Activated CD4-positive, alpha-beta T cell treated with anti-CD3 and anti-CD28 coated beads, Interleukin-10, Interleukin-2, amounts not matched to agents 100 ng/mL and 50 ng/mL, durations not matched to agents 16 hours and 8 hours (primary cell): ENCODE measurements at regions not wholly inside any gene's neighbourhood (a gene's known extent, or its start where the extent isn't known, plus 50 kb on each side); places are given as distances from the start of the nearest gene placed in this dataset.

Experiments
- DNase-seq: peaks from one replicate; pipeline ENCODE4 v3.0.0-alpha.2; 2020

DNA sequence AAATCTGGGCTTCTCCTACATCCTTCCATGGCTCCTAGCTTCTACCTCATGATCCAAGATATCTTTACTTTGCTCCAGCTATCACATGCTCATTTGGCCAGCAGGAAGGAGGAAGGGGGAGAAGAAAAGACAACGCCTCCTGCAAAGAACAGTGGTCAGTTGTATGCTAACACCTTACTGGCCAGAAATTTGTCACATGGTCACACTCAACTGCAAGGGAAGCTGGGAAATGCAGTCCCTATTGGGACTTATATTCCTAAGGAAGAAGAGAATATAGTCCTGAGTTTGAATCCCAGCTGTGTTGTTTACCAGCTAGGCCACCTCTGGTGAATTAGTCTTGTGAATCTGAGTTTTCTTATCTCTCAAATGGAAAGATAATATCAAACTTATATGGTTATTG, 272.0 kb downstream of the BLID start:
- no peak for DNase-seq

DNA sequence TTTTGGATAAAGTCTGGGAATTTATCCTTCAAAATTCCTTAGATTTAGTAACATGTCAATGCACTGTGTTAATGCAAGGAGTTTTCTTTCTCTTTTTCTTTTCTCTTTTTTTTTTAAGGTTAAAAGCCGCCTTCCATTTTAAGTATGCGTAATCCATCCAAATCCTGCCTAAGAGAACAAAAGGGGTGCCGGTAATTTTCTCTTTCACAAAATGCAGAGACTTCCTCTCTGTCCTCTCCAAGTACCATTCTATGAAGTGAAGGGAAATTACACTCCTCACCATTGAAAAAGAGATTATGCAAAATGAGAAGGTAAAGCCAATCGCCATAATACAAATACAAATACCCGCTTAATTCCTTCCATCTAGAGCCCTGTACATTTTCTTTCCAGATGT, 273.8 kb downstream of the BLID start:
- no peak for DNase-seq

DNA sequence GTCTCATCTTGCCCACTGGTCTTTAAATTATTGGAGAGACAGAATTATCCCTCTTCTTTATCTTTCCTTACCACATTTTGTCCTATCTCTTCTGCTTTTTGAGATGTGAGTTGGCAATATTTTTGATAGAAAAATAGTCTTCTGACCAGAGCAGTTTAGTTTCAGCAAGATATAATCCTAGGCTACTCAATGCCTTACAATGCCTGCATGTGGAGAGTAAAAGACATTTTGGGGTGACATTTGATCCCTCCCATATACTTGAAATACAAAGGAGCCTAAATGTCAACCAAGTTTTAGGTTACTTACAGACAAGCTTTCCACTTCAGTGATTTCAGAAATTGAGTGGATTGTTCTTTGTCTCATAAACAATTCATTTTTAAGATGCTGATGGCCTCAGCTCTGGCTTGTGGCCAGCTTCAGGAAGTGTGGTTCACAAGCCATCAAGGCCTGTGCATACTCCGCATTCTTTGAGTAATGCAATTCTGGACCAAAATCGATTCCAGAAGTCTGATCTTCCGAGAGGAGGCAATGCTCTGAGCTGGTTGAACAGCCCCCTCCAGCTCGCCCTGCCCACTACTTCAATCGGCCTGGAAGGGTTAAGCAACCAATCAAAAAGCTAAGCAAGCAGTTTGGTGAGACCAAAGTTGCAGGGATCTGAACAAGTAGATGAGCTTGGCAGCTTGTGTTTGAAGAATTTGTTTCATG, 274.4 kb downstream of the BLID start:
- DNase-seq: no peak

DNA sequence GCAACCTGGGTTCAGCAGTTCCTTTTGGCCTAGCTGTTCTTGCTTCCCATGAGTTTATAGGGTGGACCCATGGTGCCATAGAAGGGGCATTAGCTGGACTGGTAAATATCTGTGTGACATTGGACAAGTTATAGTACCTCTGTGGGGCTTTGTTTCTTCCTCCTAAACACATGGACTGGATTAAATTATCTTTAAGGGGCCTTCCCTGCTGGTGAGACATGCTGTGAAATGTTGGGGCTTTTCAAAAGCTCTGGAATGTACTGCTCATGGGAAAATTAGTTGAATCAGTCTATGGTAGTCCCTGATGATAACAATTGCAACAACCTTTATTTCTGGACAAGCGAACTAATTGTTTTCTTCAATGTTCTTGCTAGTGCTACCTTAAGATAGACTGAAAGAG, 276.2 kb downstream of the BLID start:
- DNase-seq: no peak

DNA sequence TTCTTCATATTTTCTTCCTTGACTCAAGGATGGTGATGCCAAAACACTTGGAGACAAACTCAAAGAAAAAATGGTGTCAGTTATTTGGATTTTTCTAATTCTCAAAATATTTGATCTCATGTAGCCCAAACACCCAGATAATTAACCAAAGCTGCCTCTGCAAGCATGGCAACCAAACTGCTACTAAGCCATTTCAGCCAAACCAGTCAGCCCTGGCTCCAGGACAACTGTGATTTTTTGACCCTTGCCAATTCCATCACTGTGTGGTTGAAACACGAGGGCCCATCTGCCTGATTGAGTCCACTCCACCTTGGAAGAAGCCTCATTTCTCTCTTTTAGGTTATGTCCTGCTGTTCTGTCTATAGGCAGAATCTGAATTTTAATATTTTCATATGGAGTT, 277.4 kb downstream of the BLID start:
- DNase-seq: no peak

DNA sequence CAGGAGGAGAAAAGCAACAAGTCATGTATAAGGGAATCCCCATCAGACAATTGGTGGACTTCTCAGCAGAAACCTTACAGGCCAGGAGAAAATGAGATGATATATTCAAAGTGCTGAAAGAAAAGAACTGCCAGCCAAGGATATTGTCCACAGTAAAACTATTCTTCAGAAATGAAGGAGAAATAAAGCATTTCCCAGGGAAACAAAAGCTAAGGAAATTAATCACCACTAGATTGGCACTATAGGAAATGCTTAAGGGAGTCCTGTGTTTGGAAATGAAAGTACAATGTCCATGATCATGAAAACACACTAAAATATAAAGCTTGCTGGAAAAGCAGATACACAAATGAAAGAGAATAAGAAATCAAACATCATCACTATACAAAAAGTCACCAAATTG, 282.0 kb downstream of the BLID start:
- DNase-seq: no peak

DNA sequence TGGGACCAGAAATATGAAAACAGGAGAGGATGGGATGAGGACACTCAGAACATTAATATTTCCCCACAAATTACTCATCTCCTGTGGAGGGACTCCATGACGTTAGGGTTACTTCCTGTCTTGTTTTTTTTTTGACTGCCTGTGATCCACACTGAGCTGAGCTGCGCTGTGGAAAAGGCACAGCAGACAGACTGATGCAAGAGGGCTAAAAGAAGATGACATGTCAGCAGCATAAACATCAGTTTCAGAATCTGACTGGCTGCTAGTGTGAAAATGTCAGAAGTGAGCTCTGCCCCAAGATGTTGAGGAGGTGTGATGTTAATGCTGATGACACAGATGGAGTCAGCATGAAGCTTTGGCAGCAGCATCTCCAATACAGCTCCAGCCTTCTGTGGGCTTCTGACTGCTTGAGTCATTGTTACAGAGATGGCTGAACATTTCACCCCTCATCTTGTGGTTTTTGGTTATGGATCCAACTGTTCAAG, 286.8 kb downstream of the BLID start:
- DNase-seq: peak; percentile 2

DNA sequence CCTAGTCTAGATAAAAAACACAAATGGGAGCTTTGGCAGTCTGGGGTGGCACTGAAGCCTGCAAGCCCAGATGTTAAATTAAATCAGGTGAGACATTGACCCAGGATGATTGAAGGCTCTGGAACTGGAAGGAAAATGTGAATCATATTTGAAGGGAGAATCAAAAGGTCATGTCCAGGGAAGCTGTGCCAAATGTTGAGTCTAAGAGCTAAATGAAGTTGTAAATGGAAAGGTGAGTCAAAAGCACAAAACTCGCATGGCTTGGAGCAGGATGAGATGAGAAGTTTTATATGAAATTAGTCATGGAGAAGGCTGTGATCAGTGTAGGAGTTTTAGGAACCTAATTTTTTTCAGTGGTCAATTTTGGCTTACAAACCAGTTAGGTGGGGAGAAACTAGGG, 301.1 kb downstream of the BLID start:
- DNase-seq: no peak

DNA sequence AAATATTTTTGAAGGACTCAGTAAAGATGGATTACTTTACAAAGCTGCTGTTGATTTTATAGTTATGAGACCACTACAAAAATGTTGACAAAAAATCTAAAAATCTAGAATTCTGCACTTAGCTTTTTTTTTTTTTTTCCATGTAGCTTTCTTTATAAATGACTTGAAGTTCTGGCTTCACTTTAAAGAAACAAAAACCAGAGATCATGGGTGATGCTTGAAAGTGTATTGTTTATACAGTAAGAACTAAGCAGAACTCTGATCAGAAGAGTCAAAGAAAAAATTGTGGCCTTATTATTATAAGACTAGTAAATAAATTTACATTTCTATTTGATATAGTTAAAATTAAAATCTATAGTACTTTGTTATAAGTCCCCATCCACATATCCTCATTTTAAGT, 301.7 kb downstream of the BLID start:
- DNase-seq: no peak

DNA sequence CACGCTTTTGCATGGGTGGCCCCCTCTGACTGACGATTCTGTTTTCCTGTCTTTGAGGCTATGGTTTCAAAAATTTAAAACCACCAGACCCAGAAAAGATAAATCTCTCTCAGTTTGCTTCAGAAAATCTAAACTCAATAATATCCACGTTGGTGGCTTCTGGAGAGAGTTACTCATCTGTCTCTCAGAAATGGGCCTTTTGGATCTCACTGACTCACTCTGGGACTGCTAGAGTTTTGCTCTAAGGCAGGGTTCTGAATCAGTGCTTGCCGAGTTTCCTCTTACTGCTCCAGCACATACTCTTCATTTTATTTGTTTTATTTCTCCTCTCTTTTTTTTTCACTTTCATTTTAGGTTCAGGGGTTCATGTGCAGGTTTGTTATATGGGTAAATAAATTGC, 305.7 kb downstream of the BLID start:
- no peak for DNase-seq

DNA sequence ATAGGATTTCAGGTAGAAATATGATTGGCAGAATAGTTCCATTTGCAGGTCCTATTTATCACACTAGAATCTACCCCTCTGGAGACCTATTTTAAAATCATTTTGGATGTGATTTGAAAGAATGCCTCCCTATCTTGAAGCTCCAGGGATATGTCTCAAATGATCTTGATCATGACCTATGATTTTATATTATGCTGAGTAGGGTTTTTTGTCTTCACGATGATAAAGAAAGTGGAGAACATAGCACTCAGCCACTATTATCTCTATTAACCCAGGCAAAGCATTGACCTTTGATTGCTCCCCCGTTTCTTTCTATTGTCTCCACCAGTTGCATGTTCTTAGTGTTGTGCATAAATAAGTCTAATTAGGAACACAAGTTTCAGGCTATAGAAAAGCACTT, 307.9 kb downstream of the BLID start:
- DNase-seq: no peak

DNA sequence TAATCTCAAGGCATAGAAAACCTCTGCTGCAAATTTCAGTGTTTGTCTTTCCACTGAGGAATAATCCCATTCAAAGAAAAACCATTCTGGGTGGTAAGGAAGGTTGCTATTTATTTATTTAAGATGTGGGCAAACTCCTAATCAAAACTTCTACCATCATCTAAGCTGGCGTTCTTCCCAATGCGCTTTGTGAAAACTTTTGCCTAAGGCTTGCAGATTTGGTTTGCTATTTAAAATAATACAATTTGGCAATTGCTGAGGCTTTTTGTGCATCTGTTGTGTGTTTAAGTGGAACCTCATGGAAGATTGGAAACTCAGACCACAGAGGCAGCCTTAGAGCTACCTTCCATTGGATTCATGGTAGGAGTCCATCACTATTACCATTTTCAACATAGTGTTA, 309.0 kb downstream of the BLID start:
- no peak for DNase-seq

DNA sequence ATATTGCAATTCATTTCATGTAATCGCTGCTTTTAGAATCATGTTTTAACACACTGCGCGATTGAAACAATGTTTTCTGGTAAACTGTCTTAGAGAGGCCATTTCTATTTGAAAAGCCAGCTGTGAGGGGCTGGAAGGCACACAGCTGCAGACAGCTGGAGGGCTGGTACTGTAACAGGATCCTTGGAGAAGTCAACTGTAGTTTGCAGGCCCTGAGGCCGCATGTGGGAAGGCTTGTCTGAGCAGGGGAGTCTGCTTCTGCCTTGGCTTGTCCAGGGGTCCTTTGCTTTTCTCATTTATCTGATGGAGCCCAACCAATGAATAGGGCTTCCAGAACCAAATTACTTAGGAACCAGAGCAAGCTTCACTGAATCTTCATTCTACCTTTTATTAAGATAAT, 313.5 kb downstream of the BLID start:
- DNase-seq: no peak

DNA sequence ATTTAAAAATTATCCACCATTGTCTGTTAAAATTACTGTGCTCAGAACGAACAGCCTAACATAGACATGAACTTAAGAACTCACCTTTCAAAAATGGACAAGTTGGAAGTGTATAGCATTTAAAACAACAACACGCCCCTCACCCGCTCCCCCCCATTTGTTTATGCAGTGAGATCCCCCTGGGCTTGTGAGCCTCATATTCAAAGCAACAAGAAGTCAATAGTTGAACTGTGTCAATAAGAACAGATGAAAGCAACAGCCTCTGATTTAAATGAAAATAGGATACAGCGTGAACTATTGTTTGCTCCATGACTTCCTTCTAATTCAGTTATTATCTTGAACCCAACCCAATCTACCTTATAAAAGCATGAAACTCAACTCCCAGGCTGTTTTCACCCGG, 314.2 kb downstream of the BLID start:
- no peak for DNase-seq

DNA sequence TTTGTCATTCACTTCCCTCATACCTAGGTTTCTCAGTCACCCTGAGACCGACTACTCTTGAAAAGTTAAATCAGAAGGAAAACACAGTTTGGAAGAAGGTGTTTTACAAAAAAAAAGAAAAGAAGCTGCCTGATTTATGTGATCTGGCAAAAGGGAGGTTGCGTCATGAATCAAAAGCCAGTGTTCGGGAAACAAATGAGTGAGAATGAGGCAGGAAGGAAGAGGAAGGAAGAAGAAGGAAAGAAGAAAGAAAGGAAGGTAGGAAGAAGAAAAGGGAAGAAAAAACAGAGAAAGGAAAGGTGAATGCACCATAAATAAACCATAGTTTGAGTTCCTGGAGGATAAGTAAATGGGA, 314.6 kb downstream of the BLID start:
- DNase-seq: no peak

DNA sequence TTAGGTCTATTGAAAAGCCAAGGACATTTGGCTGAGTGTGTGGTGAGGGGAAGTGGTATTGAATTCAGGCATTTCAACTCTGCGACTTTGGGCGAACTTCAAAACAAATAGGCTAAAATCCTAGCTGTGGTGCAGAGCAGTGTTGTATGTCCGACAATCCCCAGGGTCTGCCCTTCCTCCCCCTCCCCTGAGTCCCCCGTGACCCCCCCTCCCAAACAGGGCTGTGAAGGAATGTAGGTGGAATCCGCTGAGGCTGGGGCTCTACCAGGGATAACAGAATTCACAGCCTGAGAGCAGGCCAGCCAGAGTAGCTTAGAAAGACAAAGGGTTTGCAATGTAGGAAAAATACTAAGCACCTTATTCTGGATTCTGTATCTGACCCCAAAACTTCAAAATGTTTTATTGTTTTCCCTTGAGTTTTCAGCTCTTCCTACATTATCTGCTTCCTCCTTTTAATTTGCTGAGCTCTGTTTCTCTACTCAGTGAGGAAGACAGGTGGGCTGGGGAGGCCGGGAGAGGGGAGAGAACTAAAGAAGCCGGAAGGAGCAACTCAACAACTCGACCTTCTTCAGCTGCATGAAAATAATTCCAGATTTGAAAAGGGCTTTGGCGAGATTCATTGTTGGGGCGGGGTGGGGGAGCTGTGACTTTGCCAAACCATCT, 315.2 kb downstream of the BLID start:
- DNase-seq: no peak

DNA sequence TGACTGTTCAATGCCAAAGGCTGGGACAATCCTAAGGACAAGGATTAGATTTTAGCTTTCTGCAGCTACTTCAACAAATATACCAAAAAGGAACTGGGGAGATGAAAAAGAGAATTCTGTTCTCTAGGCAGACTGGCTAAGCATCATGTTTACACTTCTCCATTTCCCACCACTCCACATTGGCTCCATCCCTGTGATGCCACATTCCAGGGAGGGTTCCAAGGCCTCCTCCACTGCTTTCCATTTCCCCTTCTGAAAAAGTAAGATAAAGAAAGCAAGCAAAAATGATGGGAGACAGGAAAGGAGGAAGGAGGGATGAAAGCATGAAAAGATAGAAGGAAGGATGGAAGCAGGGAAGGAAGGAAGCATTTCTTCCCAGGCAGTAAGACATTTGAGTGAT, 315.8 kb downstream of the BLID start:
- no peak for DNase-seq

DNA sequence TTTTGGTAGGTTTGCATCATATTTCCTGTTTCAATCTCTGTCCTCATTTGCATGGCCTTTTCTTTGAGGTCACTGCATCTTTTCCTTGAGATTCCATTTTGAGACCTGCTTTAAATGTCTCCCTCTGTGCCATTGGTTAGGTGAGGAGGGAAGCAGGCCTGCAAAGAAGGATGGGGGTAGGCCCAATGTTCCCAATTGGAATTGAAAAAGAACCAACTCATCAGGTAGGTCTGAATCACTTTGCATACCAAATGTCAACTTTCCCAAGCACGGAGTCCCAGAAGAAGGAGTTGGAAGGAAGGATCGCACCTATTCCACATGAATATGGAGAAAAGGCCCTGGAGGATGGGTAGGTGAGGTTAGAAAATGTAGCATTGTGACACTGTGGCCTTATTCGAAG, 318.5 kb downstream of the BLID start:
- no peak for DNase-seq

DNA sequence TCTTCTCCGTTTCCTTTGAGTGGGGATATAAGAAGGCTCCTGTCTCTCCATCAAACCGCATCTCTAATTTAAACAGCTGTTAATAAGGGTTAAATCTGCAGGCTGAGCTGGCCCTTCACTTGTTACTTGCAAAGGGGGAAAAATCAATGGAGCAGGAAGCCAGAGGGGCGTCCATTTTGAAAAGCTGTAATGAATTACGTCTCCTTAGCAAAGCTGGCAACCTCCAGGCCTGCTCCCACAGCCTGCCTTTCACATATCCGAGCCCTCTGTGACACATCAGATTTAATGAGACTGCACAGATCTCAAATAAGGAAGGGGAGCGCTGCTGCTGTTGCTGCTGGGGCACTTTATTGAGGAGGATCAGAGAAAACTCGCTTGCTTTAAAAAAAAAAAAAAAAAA, 320.8 kb downstream of the BLID start:
- no peak for DNase-seq

DNA sequence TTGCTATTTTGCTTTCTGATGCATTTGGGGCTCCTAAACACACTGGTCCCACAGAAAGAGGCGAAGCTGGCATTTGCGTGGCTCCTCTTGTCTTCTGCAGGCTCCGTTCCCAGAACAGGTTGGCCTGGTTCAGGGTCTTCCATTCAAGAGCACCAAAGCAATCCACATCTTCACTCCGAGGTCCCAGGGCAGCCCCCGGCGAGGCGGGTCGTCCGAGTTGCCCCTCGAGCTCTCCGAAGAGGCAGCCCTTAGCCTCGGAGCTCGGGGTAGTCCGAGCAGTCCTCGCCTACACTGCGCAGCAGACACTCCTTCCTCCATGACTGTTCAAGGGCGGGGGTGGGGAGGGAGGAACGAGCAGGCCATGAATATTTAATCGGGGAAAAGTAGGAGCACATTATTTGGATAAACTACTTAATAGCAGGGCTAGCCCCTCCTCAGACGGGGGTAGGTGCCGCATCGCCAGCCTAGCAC, 321.3 kb downstream of the BLID start:
- DNase-seq: no peak

DNA sequence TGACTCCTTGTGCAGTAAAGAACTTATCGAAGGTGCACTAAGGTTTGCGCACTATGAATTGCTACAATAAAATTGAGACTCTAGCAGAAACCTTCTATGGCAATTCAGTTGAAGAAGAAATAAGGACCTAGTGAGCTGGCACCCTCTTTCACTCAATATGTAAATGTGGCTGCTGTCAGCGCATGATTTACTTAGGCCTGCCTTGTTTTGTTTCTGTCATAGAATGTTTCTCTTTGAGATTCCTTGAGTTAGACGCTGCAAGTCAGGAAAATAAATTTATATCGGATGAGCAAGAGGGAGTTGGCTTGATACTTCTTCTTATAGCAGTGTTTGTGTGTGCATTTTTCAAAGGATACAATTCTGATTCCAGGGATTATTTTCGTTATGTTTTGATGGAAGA, 322.1 kb downstream of the BLID start:
- no peak for DNase-seq

DNA sequence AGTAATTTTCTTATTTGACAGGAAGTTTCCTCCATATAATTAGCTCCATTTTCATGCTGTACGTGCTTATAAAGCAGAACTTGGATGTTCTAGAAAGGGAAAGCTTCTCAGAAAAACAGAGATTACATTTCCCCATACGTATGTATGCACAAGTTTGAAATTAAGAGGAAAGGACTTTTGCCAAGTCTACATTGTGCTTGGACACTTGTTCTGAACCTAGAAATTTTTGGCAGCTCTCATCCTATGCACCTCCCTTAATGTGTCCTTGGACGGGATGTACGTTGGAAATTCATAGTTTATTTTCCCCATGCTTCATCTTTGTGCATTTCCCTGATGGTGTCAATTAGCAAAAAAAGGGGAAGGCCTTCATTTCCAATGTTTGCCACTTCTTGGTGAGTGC, 322.7 kb downstream of the BLID start:
- DNase-seq: no peak

DNA sequence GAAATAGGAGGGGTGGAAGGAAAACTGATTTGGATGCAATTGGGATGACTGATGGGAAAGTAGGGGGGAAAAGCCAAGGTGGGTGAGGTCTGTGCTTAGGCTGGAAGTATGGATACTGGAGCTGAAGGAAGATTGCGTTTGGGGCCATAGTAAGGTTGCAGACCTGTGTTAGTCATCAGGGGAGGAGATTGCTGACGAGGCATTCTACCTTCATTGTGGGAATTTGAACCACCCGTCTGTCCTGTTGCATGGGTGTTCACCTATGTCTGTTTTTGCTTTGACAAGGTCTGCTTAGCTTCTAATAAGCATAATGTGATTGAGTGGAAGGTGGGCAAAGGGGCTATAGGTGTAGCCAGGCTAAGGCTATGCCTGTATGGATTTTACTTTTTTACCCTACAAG, 323.8 kb downstream of the BLID start:
- DNase-seq: no peak

DNA sequence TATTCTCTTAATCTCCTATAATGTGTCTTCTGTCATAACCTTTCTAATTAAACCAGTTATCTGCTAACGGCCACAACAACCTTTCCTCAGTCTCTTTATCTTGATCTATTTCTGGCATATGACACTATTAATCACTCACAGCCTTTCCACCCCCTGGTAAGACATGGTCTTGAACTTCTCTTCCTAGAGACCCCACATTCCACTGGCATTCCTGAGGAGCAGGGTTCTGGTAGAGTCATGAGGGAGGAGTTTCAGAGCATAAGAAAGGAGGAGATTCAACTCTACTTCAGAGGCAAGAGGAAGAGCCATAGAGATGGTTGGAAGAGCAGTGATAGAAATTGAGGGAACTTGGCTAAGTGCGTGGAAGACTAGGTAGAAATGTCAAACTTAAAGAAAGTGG, 325.6 kb downstream of the BLID start:
- DNase-seq: no peak

DNA sequence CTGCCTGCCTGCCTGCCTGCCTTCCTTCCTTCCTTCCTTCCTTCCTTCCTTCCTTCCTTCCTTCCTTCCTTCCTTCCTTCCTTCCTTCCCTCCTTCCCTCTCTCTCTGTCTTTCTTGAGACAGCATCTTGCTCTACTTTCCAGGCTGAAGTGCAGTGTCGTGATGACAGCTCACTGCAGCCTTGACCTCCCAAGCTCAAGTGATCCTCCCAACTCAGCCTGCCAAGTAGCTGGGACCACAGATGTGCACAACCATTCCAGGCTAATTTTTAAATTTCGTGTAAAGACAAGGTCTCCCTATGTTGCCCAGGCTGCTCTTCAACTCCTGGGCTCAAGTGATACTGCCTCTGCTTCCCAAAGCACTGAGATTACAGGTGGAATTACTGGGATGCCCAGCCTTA, 328.2 kb upstream of the SORL1-AS1 start:
- no peak for DNase-seq
